Adipocyte (in vitro differentiated cells): ENCODE measurements at regions not wholly inside any gene's neighbourhood (a gene's known extent, or its start where the extent isn't known, plus 50 kb on each side); places are given as distances from the start of the nearest gene placed in this dataset.
A peak's percentile ranks its signal among the peaks of the same experiment; 100 is the strongest.

Source experiments
- DNase-seq: peaks from one replicate; pipeline ENCODE4 v3.0.0-alpha.2; 2015; ENCODE audit warnings: low read depth
- H3K27me3 ChIP-seq: replicated peaks from 2 replicates; pipeline ENCODE4 v1.7.0; 2013; ENCODE audit warnings: mild to moderate bottlenecking, low read length, moderate library complexity; ENCODE audit not compliant: control insufficient read depth, insufficient read depth
- H3K36me3 ChIP-seq: 2 replicates; pipeline ENCODE4 v1.7.0; 2013; ENCODE audit warnings: low read length, mild to moderate bottlenecking, moderate library complexity; ENCODE audit not compliant: control insufficient read depth, insufficient read depth, severe bottlenecking
- H3K4me1 ChIP-seq: 2 replicates; pipeline ENCODE4 v1.7.0; 2013; ENCODE audit warnings: mild to moderate bottlenecking, low read length, moderate library complexity; ENCODE audit not compliant: control insufficient read depth, insufficient read depth
- H3K4me3 ChIP-seq: 2 replicates; pipeline ENCODE4 v1.7.0; 2013; ENCODE audit warnings: mild to moderate bottlenecking, low read length, moderate library complexity
- H3K9ac ChIP-seq: 2 replicates; pipeline ENCODE4 v1.7.0; 2013; ENCODE audit warnings: mild to moderate bottlenecking, low read length, moderate library complexity
- H3K9me3 ChIP-seq: 2 replicates; pipeline ENCODE4 v1.7.0; 2013; ENCODE audit warnings: mild to moderate bottlenecking, low read length, moderate library complexity; ENCODE audit not compliant: control insufficient read depth

- no peaks in the 10 kb centered on the region for H3K4me1 ChIP-seq
- no peak overlapping the region for H3K9ac ChIP-seq
- DNase-seq: no peak
- no peaks in the 10 kb centered on the region for H3K36me3 ChIP-seq
- H3K4me3 ChIP-seq: no peak overlapping the region
- no peaks in the 10 kb centered on the region for H3K27me3 ChIP-seq
- H3K9me3 ChIP-seq: no peaks in the 10 kb centered on the region
Measured at GRCh38 chr1:192945390-192946130, 113.6 kb downstream of the UCHL5 start.

GRCh38 chr1:192949783-192950182 is 109.4 kb downstream of the UCHL5 start:
- Histone ChIP-seq H3K9me3 (no peaks in the 10 kb centered on the region), H3K4me1 (peaks cover 7% of the 10 kb centered on the region), H3K9ac (no peak overlapping the region), H3K36me3 (no peaks in the 10 kb centered on the region), H3K27me3 (no peaks in the 10 kb centered on the region), H3K4me3 (no peak overlapping the region)
- DNase-seq: no peak

- no peak for DNase-seq
- Histone ChIP-seq H3K9me3 (no peaks in the 10 kb centered on the region), H3K4me1 (peaks cover 7% of the 10 kb centered on the region), H3K27me3 (no peaks in the 10 kb centered on the region), H3K36me3 (no peaks in the 10 kb centered on the region), H3K9ac (no peak overlapping the region), H3K4me3 (no peak overlapping the region)
Measured at GRCh38 chr1:192950926-192951325, 108.2 kb downstream of the UCHL5 start.

GRCh38 chr1:192951691-192952460 is 107.3 kb downstream of the UCHL5 start:
- Histone ChIP-seq H3K27me3 (no peaks in the 10 kb centered on the region), H3K36me3 (no peaks in the 10 kb centered on the region), H3K4me3 (no peak overlapping the region), H3K9me3 (no peaks in the 10 kb centered on the region), H3K4me1 (peaks cover 7% of the 10 kb centered on the region), H3K9ac (no peak overlapping the region)
- peak; percentile 80 for DNase-seq

- H3K9me3 ChIP-seq: no peaks in the 10 kb centered on the region
- no peak overlapping the region for H3K9ac ChIP-seq
- H3K36me3 ChIP-seq: no peaks in the 10 kb centered on the region
- DNase-seq: peak; percentile 28
- peaks cover 7% of the 10 kb centered on the region for H3K4me1 ChIP-seq
- H3K27me3 ChIP-seq: no peaks in the 10 kb centered on the region
- no peak overlapping the region for H3K4me3 ChIP-seq
Measured at GRCh38 chr1:192952646-192953045, 106.5 kb downstream of the UCHL5 start.

- no peak overlapping the region for H3K9ac ChIP-seq
- H3K9me3 ChIP-seq: no peaks in the 10 kb centered on the region
- no peak for DNase-seq
- no peaks in the 10 kb centered on the region for H3K36me3 ChIP-seq
- no peaks in the 10 kb centered on the region for H3K27me3 ChIP-seq
- H3K4me1 ChIP-seq: peaks cover 18% of the 10 kb centered on the region
- no peak overlapping the region for H3K4me3 ChIP-seq
Measured at GRCh38 chr1:192954705-192955265, 104.4 kb downstream of the UCHL5 start.

- H3K36me3 ChIP-seq: no peaks in the 10 kb centered on the region
- H3K9ac ChIP-seq: no peak overlapping the region
- H3K4me3 ChIP-seq: no peak overlapping the region
- H3K27me3 ChIP-seq: no peaks in the 10 kb centered on the region
- H3K9me3 ChIP-seq: no peaks in the 10 kb centered on the region
- no peak for DNase-seq
- H3K4me1 ChIP-seq: peaks cover 11% of the 10 kb centered on the region
Measured at GRCh38 chr1:192958350-192958749, 100.8 kb downstream of the UCHL5 start.

- Histone ChIP-seq H3K27me3 (no peaks in the 10 kb centered on the region), H3K9me3 (no peaks in the 10 kb centered on the region), H3K9ac (no peak overlapping the region), H3K36me3 (no peaks in the 10 kb centered on the region), H3K4me3 (no peak overlapping the region), H3K4me1 (peaks cover 11% of the 10 kb centered on the region)
- peak; percentile 73 for DNase-seq
Measured at GRCh38 chr1:192958871-192959270, 100.3 kb downstream of the UCHL5 start.

GRCh38 chr1:192959657-192960186 is 99.4 kb downstream of the UCHL5 start:
- no peaks in the 10 kb centered on the region for H3K27me3 ChIP-seq
- H3K9ac ChIP-seq: no peak overlapping the region
- no peaks in the 10 kb centered on the region for H3K9me3 ChIP-seq
- peaks cover 11% of the 10 kb centered on the region for H3K4me1 ChIP-seq
- DNase-seq: no peak
- H3K4me3 ChIP-seq: no peak overlapping the region
- H3K36me3 ChIP-seq: no peaks in the 10 kb centered on the region
